NCI-H2196 (cell line): ENCODE measurements at regions not wholly inside any gene's neighbourhood (a gene's known extent, or its start where the extent isn't known, plus 50 kb on each side); places are given as distances from the start of the nearest gene placed in this dataset.
"Not testable (repeated sequence)": the region's sequence is repeated elsewhere in the genome, so short reads cannot be mapped to it uniquely, and the experiment has no call there.

ENCODE experiments used
- DNase-seq: peaks from one replicate; lab custom pipeline; 2025; ENCODE audit not compliant: unreplicated experiment; lab: John Stamatoyannopoulos, UW

GRCh38 chr7:96827701-96828100 lies 118.1 kb upstream of the SEM1 start:
- DNase-seq: no peak

GRCh38 chr7:96829121-96829520 lies 119.5 kb upstream of the SEM1 start:
- DNase-seq: not testable (repeated sequence)

GRCh38 chr7:96831446-96831845 lies 121.8 kb upstream of the SEM1 start:
- DNase-seq: no peak

DNA sequence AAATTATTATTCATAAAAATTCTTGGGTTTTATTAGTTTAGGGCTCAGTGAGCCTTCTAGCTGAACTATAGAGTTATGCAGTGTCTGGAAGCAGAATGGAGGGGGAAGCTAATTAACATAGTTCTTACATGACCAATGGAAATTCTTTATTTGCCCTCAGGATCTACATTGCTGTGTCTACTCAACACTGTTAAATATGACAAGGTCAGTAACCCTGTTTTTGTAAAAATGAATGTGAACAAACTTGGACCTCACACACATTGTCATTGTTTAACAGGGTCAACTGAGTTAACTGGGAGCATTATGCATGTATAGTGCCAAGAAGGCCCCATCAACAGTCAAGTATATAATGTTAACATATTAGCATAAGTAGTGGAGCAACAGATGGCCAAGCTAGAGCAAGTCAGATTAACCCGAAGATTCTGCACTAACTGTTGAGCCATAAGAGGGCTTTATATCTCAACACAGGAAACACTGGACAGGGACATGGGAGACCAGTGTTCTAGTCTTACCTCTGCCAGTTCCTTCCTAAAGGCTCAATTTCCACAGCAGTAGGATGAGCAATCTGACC lies 122.5 kb upstream of the SEM1 start:
- DNase-seq: no peak

DNA sequence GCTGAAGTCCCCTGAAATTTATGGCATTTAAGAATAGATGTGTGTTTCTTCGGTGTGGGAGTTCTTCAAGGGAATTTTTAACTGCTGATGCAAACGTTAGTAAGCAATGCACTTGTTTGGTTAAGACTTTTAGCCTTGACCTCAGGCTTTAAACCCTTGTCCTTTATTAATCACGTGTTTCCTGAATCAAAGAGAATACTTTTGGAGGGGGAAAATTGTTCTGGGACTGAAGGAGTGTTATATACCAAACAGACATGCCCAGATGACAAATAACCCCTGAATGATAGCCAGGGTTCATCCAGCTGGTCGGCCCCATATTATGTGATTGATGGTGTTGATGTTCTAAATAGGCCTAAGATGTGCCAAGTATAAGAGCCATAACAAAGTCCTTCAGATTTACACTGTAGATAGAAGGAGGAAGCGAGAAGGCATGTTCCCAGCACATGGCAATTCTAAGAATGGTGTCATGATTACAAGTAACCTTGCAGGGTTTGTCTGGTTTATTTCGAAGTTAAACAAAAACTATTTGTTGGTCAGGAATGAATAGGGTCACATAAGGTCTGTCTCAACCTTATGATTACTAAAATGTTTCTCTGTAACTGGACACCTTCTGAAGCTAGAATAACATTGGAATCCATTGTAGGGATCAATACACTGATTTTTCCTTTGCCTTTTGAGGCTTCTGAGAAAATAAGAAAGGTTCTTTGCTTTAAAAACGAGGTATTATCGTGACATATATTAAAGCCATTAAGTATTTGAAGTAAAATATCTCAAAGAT lies 124.2 kb upstream of the SEM1 start:
- no peak for DNase-seq

DNA sequence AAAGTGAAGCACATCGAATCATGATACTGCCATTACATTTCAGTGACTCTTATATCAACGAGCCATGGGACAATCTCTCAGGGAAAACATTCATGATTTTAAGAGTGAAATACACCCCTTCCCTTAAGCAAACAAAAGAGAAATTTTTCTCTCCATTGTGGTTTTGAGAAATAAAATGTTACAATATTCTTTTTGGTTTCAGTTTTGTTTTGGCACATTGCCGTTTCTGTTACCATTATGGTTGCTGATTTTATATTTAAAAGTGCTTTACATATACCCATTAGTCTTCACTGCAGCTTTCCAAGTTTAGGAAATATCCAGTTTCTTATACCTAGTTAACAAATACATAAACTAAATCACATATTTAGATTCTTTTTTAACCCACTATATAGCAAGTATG lies 126.8 kb upstream of the SEM1 start:
- no peak for DNase-seq

DNA sequence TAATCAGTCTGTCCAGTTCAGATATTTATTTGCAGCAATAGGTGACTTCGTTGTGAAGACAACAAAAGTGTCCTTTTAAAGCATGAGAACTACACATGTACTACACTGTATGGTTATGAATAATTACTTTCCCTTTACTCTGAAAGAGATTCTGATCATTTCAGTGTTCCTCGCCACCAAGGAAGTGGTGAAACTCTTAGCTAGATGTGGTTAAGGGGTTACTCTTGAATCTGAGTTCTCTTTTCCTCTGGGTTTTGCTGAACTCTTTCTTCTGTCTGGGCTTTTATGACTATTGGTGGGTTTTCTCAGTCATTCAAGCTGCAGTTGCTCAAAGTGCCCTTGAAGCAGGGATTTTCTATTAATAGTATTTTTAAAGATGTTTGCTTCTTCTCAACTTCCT lies 127.9 kb upstream of the SEM1 start:
- no peak for DNase-seq

- no peak for DNase-seq
Observed at GRCh38 chr7:96838481-96838880, 128.8 kb upstream of the SEM1 start.

DNA sequence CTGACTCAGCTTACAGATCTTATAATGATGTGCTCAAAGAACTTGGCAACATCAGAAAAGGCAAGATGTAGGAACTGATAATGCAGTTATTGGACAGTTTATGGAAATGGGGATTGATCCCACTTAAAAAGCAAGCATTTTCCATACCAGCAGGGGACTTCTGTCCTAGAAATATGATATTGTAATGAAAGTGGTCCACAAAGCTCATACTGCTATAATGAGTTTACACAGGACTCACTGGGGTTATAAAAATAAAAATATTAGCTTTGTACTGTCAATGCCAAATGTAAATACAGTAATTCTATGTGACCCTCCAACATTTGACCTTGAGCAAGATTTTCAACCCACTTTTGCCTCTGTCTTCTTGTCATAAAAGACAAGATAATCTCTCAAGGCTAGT lies 145.5 kb upstream of the SEM1 start:
- no peak for DNase-seq

GRCh38 chr7:96855691-96856090 lies 146.0 kb upstream of the SEM1 start:
- no peak for DNase-seq

- DNase-seq: no peak
Observed at GRCh38 chr7:96869538-96869937, 135.8 kb upstream of the DLX6 start.

DNA sequence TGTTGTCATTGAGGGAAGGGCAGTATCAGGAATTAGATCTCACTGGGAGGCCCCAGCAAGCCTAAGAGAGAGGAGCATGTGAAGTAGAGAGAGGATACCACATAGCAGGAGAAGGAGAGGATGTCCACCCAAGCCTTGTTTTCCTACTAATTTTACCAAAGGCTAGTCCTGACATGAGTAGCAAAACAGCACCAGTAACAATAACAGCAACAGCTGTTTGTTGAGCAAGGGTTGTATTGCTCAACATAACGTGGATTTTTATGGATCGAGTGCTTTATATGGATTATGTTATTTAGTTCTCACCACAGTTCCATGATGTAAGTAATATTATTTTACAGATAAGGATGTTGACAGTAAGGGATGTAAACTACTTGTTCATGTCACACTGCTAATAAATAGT lies 135.2 kb upstream of the DLX6 start:
- no peak for DNase-seq

GRCh38 chr7:96870934-96871333 lies 134.4 kb upstream of the DLX6 start:
- no peak for DNase-seq

GRCh38 chr7:96887426-96887825 lies 117.9 kb upstream of the DLX6 start:
- no peak for DNase-seq

DNA sequence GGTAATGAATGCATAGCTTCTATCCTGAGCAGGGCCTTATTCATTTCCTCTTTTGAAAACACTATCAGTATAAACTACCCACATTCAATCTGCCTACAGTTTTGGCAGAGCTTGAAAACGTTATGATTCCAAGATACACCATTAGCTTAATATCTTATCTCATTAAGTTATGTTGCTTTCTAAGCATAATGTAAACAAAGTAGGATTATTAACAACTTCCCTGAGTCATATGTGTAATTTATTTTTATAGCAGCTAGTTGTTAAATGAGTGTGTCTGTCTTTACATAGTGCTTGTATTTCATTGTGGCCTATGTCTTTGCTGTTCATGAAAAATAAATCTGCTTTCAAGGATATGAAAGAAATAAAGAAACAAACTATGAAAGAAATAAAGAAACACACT lies 106.2 kb upstream of the DLX6 start:
- no peak for DNase-seq

DNA sequence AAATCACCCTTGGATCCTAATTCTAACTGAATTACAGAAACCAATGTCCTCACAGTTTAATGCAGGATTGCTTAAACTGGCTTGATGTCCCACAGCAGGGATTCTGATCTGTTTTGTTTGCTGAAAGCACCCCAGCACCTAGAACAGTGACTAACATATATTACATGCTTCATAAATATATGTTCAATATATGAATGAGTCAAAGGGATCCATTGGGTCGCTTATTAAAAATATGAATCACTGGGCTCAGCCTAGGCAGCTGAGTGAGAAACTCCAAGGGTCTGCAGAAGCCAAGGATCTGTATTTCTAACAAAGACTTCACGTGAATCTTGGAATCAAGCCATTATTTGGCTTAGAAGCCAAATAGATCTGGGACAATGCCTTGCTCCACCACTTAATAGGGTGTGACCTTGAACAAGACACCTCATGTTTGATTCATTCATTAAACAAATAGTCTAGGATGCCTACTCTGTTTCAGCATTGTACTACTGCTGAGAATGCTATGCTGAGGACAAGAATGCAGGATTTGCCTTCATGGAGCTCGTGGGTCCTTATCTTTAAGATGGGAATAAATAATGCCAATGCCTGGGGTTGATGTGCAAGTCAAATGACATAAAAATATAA lies 103.4 kb upstream of the DLX6 start:
- peak; percentile 35 for DNase-seq

DNA sequence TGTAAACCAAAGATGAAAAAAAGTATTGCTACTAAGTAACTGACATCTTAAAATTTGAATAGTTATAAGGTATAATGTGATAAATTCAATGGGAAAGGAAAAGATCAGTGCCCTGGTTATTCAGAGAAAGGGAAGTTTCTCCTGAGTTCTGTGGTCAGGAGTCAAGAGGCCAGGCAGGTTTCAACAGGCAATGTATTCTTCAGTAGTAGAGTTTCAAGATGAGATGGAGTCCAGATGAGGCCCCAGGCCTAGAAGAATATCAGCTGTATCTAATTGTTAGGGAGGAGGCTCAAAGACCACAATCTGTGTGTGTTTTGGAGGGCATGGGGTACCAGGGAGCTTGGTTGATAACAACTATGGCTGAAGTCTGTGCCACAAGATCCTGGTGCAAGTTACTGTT lies 101.4 kb upstream of the DLX6 start:
- no peak for DNase-seq

DNA sequence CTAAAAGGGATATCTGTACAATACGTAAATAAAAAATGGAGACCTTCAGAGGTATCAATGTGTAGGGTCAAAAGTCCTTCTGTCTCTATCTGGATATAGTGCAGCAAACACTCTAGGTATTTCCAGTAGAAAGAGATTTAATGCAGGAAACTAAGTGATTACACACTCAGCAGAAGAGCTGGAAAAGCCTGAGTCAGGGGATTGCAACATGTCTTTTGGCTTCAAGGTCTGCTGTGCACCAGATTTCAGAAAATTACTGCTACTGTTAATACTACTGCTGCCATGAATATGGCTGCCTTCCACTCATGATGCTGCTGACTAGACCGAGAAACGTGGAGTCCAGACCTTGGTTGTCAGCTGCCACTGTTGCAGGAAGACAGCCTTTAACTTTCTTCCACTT lies 94.9 kb upstream of the DLX6 start:
- DNase-seq: no peak

DNA sequence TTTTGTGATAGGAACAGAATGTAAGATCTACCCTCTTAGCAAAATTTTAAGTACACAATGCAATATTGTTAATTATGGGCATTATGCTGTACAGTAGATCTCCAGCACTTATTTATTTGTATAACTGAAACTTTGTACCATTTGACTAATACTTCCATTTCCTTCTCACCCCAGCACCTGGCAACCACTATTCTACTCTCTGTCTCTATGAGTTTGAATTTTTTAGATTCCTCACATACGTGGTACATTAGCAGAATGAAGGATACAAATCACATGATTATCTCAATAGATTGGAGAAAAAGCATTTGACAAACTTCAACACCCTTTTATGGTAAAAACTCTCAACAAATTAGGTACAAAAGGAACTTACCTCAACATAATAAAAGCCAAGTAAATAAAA lies 90.3 kb upstream of the DLX6 start:
- no peak for DNase-seq

- no peak for DNase-seq
Observed at GRCh38 chr7:96920064-96920463, 85.3 kb upstream of the DLX6 start.

GRCh38 chr7:96920713-96921112 lies 84.6 kb upstream of the DLX6 start:
- DNase-seq: no peak

DNA sequence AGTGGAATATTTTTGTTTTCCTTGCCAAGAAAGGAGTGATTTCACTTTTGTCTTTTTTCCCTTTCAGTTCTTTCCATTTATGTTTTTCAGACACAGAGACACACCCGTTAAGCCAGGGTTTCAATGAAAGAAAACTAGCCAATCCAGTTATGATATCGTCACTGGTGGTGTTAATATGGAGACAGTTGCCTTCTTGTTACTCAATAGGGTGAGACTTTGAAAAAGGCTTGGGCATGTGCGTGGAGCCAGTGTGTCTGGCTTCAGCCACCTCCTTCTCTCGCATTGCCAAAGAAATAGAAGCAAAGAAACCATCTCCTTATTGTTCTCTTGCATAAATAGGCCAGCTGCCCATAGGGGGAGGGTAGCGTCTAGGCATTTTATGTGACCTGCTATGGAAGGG lies 84.1 kb upstream of the DLX6 start:
- DNase-seq: peak; percentile 54

- no peak for DNase-seq
Observed at GRCh38 chr7:96921771-96922170, 83.6 kb upstream of the DLX6 start.
